Colonic mucosa (tissue), 4 donors: ENCODE measurements at regions not wholly inside any gene's neighbourhood (a gene's known extent, or its start where the extent isn't known, plus 50 kb on each side); places are given as distances from the start of the nearest gene placed in this dataset.

ENCODE experiments used
- DNase-seq: peaks from one replicate; pipeline ENCODE4 v3.0.0-alpha.2; 2020
- H3K27ac ChIP-seq: fragments of 200-600 bp; one replicate; pipeline ENCODE4 v1.8.0; 2021
- H3K27me3 ChIP-seq: fragments of 200-600 bp; one replicate; pipeline ENCODE4 v1.8.0; 2021
- H3K36me3 ChIP-seq: fragments of 200-600 bp; one replicate; pipeline ENCODE4 v1.8.0; 2021
- H3K4me1 ChIP-seq: fragments of 200-600 bp; one replicate; pipeline ENCODE4 v1.8.0; 2021; ENCODE audit warnings: mild to moderate bottlenecking
- H3K4me3 ChIP-seq: fragments of 200-600 bp; one replicate; pipeline ENCODE4 v1.8.0; 2021
- H3K9ac ChIP-seq, 2 donors: one replicate each; pipeline ENCODE4 v1.7.0; 2013; ENCODE audit warnings: control low read depth in 2 of 2, low read depth in 2 of 2, low read length in 2 of 2
- H3K9me3 ChIP-seq: fragments of 200-600 bp; one replicate; pipeline ENCODE4 v1.8.0; 2021
- CTCF ChIP-seq: fragments of 200-600 bp; IDR thresholded peaks from one replicate; pipeline ENCODE4 v1.8.0; 2022; ENCODE audit warnings: antibody characterized with exemption, mild to moderate bottlenecking
- intact Hi-C: fragments of 100-400 bp; cut with DNase I; formaldehyde crosslinking; loops from one replicate; pipeline ENCODE4 v1.14.1; 2022
- donor health status: healthy.
- donor health status: DM: no; HTN: no; CAD: no.
- donor health status: DM: no; HTN: no; CAD: no.

- DNase-seq: no peak
- Histone ChIP-seq H3K9ac (no peak overlapping the region), H3K4me3 (no peak overlapping the region), H3K4me1 (no peaks in the 10 kb centered on the region), H3K9me3 (no peaks in the 10 kb centered on the region), H3K36me3 (no peaks in the 10 kb centered on the region), H3K27me3 (no peaks in the 10 kb centered on the region), H3K27ac (no peak overlapping the region)
- TF ChIP-seq CTCF: no peak
- intact Hi-C loops: no loop called here
Measured at GRCh38 chr22:27624042-27624441, 177.5 kb downstream of the MN1 start.

GRCh38 chr22:27624705-27625104 lies 176.9 kb downstream of the MN1 start:
- H3K27ac ChIP-seq: no peak overlapping the region
- H3K9me3 ChIP-seq: no peaks in the 10 kb centered on the region
- H3K27me3 ChIP-seq: no peaks in the 10 kb centered on the region
- no peaks in the 10 kb centered on the region for H3K4me1 ChIP-seq
- intact Hi-C loops: no loop called here
- no peak overlapping the region for H3K9ac ChIP-seq
- TF ChIP-seq CTCF: no peak
- H3K4me3 ChIP-seq: no peak overlapping the region
- no peaks in the 10 kb centered on the region for H3K36me3 ChIP-seq
- DNase-seq: no peak

GRCh38 chr22:27625769-27626674 lies 175.5 kb downstream of the MN1 start:
- Histone ChIP-seq H3K4me3 (no peak overlapping the region), H3K36me3 (no peaks in the 10 kb centered on the region), H3K9me3 (no peaks in the 10 kb centered on the region), H3K9ac (no peak overlapping the region), H3K4me1 (no peaks in the 10 kb centered on the region), H3K27ac (no peak overlapping the region), H3K27me3 (no peaks in the 10 kb centered on the region)
- intact Hi-C loops: no loop called here
- no peak for TF ChIP-seq CTCF
- DNase-seq: no peak

- TF ChIP-seq CTCF: no peak
- H3K4me3 ChIP-seq: no peak overlapping the region
- H3K9ac ChIP-seq: no peak overlapping the region
- H3K27me3 ChIP-seq: no peaks in the 10 kb centered on the region
- H3K9me3 ChIP-seq: no peaks in the 10 kb centered on the region
- no peak overlapping the region for H3K27ac ChIP-seq
- no peaks in the 10 kb centered on the region for H3K36me3 ChIP-seq
- no peaks in the 10 kb centered on the region for H3K4me1 ChIP-seq
- no peak for DNase-seq
- intact Hi-C loops: no loop called here
Measured at GRCh38 chr22:27626675-27627443, 174.7 kb downstream of the MN1 start.

- Histone ChIP-seq H3K4me1 (no peaks in the 10 kb centered on the region), H3K9me3 (no peaks in the 10 kb centered on the region), H3K27me3 (no peaks in the 10 kb centered on the region), H3K9ac (no peak overlapping the region), H3K27ac (no peak overlapping the region), H3K36me3 (no peaks in the 10 kb centered on the region), H3K4me3 (no peak overlapping the region)
- intact Hi-C loops: no loop called here
- DNase-seq: no peak
- no peak for TF ChIP-seq CTCF
Measured at GRCh38 chr22:27627444-27627833, 174.1 kb downstream of the MN1 start.
